PFSK-1 (cell line): ENCODE measurements at regions not wholly inside any gene's neighbourhood (a gene's known extent, or its start where the extent isn't known, plus 50 kb on each side); places are given as distances from the start of the nearest gene placed in this dataset.

Experiments
- POLR2AphosphoS5 ChIP-seq: IDR thresholded peaks from 2 replicates; pipeline ENCODE4 v1.6.1; 2012; ENCODE audit warnings: low read depth, mild to moderate bottlenecking, control low read depth, low read length, moderate library complexity
- REST ChIP-seq, 2 experiments: IDR thresholded peaks; 2 replicates each; pipeline versions ENCODE4 v1.6.1 to v1.8.0; 2011 to 2012; ENCODE audit warnings: low read depth in 2 of 2, low read length in 2 of 2, control low read depth in 1 of 2, inconsistent platforms in 1 of 2, mild to moderate bottlenecking in 1 of 2, moderate library complexity in 1 of 2; ENCODE audit not compliant: insufficient read depth in 1 of 2
- SIN3A ChIP-seq: IDR thresholded peaks from 2 replicates; pipeline ENCODE4 v1.6.1; 2012; ENCODE audit warnings: mild to moderate bottlenecking, low read length, moderate library complexity, borderline replicate concordance; ENCODE audit not compliant: insufficient read depth
- TAF1 ChIP-seq: IDR thresholded peaks from 2 replicates; pipeline ENCODE4 v1.6.1; 2012; ENCODE audit warnings: low read length, control low read depth, borderline replicate concordance; ENCODE audit not compliant: insufficient read depth

DNA sequence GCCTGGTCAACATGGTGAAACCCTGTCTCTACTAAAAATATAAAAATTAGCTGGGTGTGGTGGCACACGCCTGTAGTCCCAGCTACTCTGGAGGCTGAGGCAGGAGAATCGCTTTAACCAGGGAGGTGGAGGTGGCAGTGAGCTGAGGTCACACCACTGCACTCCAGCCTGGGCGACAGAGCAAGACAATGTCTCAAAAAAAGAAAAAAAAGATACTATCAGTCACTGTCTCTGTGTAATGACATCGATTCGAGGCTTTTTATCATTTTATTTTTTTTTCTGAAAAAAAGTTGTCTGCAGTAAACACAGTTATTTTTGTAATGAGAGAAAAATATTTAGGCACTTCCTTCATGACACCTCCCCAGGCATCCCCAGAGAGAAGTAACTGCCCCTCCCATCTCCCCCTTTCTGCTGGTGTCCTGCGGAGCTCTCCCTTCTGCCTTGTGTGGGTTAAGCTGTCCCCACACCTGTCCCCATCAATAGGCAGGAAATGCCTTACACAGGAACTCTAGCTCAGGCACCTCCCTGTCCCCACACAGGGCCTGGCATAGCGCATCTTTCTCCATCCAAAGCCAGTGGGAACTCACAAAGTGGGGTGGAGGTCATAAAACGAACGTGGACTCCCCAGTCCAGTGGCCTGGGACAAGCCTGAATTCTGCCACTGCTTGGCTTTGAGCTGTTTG is 132.0 kb downstream of the SYF2 start:
- TF ChIP-seq SIN3A: no peak
- no peak for TF ChIP-seq POLR2AphosphoS5
- TF ChIP-seq TAF1: no peak
- no peak for TF ChIP-seq REST (IDR thresholded peaks at IDR 0.05; ENCODE audit: insufficient read depth in 1 of 2, low read depth in 2 of 2, low read length in 2 of 2)
